HuH-7.5 (cell line): ENCODE measurements at regions not wholly inside any gene's neighbourhood (a gene's known extent, or its start where the extent isn't known, plus 50 kb on each side); places are given as distances from the start of the nearest gene placed in this dataset.
"Not testable (repeated sequence)": the region's sequence is repeated elsewhere in the genome, so short reads cannot be mapped to it uniquely, and the experiment has no call there.

ENCODE experiments used
- DNase-seq: peaks from one replicate; pipeline ENCODE4 v3.0.0; 2011; ENCODE audit warnings: low spot score

GRCh38 chr13:82569581-82569980 is 1312.7 kb downstream of the SLITRK1 start:
- DNase-seq, result no peak

- DNase-seq, result no peak
These were observed 1315.4 kb downstream of the SLITRK1 start for GRCh38 chr13:82566864-82567263.

- no peak for DNase-seq
These were observed 1317.1 kb downstream of the SLITRK1 start for GRCh38 chr13:82565201-82565600.

- DNase-seq, result no peak
These were observed 1321.4 kb downstream of the SLITRK1 start for GRCh38 chr13:82560889-82561288.

- DNase-seq, result no peak
These were observed 1359.4 kb downstream of the SLITRK1 start for GRCh38 chr13:82522872-82523271.

- peak; percentile 3 for DNase-seq
These were observed 1375.4 kb downstream of the SLITRK1 start for GRCh38 chr13:82506805-82507414.

GRCh38 chr13:82501834-82502233 is 1380.4 kb downstream of the SLITRK1 start:
- no peak for DNase-seq

GRCh38 chr13:82480415-82480814 is 1401.9 kb downstream of the SLITRK1 start:
- DNase-seq, result no peak

- DNase-seq, result no peak
These were observed 1404.8 kb downstream of the SLITRK1 start for GRCh38 chr13:82477436-82477835.

GRCh38 chr13:82467626-82468025 is 1414.6 kb downstream of the SLITRK1 start:
- DNase-seq, result no peak

- DNase-seq, result not testable (repeated sequence)
These were observed 1422.7 kb downstream of the SLITRK1 start for GRCh38 chr13:82459575-82459974.

GRCh38 chr13:82458169-82458568 is 1424.1 kb downstream of the SLITRK1 start:
- DNase-seq, result no peak

- not testable (repeated sequence) for DNase-seq
These were observed 1424.7 kb downstream of the SLITRK1 start for GRCh38 chr13:82457548-82457947.

- no peak for DNase-seq
These were observed 1434.7 kb downstream of the SLITRK1 start for GRCh38 chr13:82447416-82448077.

GRCh38 chr13:82439159-82439904 is 1442.9 kb downstream of the SLITRK1 start:
- no peak for DNase-seq

GRCh38 chr13:82438320-82438719 is 1444.0 kb downstream of the SLITRK1 start:
- DNase-seq, result no peak

- DNase-seq, result no peak
These were observed 1446.1 kb downstream of the SLITRK1 start for GRCh38 chr13:82436099-82436585.

GRCh38 chr13:82432949-82433348 is 1449.3 kb downstream of the SLITRK1 start:
- DNase-seq, result no peak

- peak; percentile 23 for DNase-seq
These were observed 1469.5 kb downstream of the SLITRK1 start for GRCh38 chr13:82412749-82413148.

GRCh38 chr13:82407321-82407720 is 1475.0 kb downstream of the SLITRK1 start:
- DNase-seq, result no peak

- no peak for DNase-seq
These were observed 1507.6 kb downstream of the SLITRK1 start for GRCh38 chr13:82374719-82375118.

- DNase-seq, result no peak
These were observed 1512.0 kb downstream of the SLITRK1 start for GRCh38 chr13:82370316-82370715.

GRCh38 chr13:82364525-82364924 is 1517.7 kb downstream of the SLITRK1 start:
- DNase-seq, result no peak
